ENCODE measurements at regions not wholly inside any gene's neighbourhood (a gene's known extent, or its start where the extent isn't known, plus 50 kb on each side); places are given as distances from the start of the nearest gene placed in this dataset.

DNA sequence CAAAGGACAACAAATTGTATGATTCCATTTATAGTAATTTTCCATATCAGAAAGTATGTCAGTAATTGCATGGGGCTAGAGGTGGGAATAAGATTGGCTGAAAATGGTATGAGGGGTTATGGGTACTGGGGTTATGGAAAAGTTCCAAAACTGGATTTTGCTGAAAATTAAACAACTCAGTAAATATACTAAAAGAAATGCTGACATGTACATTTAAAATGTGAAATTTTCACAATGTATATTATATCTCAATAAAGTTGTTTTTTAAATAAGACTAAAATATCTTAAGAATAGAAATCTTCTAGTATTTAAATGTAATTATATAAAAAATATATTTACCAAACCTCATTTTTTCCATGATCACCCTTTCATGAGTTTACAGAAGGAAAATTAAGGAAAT is 844.9 kb upstream of the SLIT2 start:
- H3K9ac ChIP-seq (ENCODE audit: low read length in 3 of 3): no peak overlapping the region
- DNase-seq: no peak
- no peaks in the 10 kb centered on the region for H3K27me3 ChIP-seq (ENCODE audit: control insufficient read depth, insufficient read depth, low read length)
- H3K9me3 ChIP-seq (ENCODE audit: control insufficient read depth in 2 of 3, insufficient read depth in 1 of 3, low read length in 3 of 3): no peaks in the 10 kb centered on the region
- no peaks in the 10 kb centered on the region for H3K36me3 ChIP-seq (ENCODE audit: control insufficient read depth in 2 of 3, insufficient read depth in 3 of 3, low read length in 3 of 3)
- intact Hi-C loops (cut with DNase I): no loop called here
- TF ChIP-seq, protein P1, sequence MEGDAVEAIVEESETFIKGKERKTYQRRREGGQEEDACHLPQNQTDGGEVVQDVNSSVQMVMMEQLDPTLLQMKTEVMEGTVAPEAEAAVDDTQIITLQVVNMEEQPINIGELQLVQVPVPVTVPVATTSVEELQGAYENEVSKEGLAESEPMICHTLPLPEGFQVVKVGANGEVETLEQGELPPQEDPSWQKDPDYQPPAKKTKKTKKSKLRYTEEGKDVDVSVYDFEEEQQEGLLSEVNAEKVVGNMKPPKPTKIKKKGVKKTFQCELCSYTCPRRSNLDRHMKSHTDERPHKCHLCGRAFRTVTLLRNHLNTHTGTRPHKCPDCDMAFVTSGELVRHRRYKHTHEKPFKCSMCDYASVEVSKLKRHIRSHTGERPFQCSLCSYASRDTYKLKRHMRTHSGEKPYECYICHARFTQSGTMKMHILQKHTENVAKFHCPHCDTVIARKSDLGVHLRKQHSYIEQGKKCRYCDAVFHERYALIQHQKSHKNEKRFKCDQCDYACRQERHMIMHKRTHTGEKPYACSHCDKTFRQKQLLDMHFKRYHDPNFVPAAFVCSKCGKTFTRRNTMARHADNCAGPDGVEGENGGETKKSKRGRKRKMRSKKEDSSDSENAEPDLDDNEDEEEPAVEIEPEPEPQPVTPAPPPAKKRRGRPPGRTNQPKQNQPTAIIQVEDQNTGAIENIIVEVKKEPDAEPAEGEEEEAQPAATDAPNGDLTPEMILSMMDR (IDR thresholded peaks at IDR 0.05; ENCODE audit: borderline replicate concordance, extremely low read depth, insufficient read depth): no peak
- no peaks in the 10 kb centered on the region for H3K4me1 ChIP-seq (ENCODE audit: control insufficient read depth in 2 of 3, insufficient read depth in 2 of 3, low read depth in 1 of 3, low read length in 3 of 3)
- peak; percentile 73 for FAIRE-seq
- no peak overlapping the region for H3K27ac ChIP-seq (ENCODE audit: low read depth in 2 of 2, low read length in 2 of 2)
- H3K4me3 ChIP-seq (ENCODE audit: low read length in 3 of 3): no peak overlapping the region

DNA sequence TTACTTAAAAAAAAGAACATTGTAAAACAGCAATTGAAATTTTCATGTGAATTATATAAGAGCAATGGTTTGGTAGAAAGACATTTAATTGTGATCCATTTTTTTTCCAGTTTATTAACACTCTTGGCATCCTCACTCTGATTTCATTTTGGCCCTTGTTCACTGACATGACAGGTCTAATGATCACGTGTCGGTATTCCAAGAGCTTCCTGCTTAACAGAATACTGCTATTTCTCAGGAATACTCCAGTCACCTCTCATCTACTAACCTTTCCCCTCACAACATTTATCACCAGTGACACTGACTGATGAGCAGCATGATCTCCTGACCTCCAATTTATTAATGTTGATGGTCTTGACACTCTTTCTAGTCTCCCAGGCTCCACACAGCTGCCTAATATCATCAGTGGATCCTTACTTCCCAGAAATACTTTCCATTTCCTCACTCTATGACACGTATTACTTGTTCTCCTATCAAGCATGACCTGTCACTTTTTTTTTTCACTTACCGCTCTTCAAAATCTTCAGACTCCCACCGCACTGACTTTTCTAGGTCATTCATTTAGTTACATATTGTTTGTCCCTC is 847.8 kb upstream of the SLIT2 start:
- Histone ChIP-seq H3K9me3 (ENCODE audit: control insufficient read depth in 2 of 3, insufficient read depth in 1 of 3, low read length in 3 of 3) (no peaks in the 10 kb centered on the region), H3K36me3 (ENCODE audit: control insufficient read depth in 2 of 3, insufficient read depth in 3 of 3, low read length in 3 of 3) (no peaks in the 10 kb centered on the region), H3K27me3 (ENCODE audit: control insufficient read depth, insufficient read depth, low read length) (no peaks in the 10 kb centered on the region), H3K4me3 (ENCODE audit: low read length in 3 of 3) (no peak overlapping the region), H3K4me1 (ENCODE audit: control insufficient read depth in 2 of 3, insufficient read depth in 2 of 3, low read depth in 1 of 3, low read length in 3 of 3) (no peaks in the 10 kb centered on the region), H3K9ac (ENCODE audit: low read length in 3 of 3) (no peak overlapping the region), H3K27ac (ENCODE audit: low read depth in 2 of 2, low read length in 2 of 2) (no peak overlapping the region)
- TF ChIP-seq, protein P1 (IDR thresholded peaks at IDR 0.05; ENCODE audit: borderline replicate concordance, extremely low read depth, insufficient read depth): no peak
- intact Hi-C loops (cut with DNase I): no loop called here
- no peak for DNase-seq
- FAIRE-seq: no peak

DNA sequence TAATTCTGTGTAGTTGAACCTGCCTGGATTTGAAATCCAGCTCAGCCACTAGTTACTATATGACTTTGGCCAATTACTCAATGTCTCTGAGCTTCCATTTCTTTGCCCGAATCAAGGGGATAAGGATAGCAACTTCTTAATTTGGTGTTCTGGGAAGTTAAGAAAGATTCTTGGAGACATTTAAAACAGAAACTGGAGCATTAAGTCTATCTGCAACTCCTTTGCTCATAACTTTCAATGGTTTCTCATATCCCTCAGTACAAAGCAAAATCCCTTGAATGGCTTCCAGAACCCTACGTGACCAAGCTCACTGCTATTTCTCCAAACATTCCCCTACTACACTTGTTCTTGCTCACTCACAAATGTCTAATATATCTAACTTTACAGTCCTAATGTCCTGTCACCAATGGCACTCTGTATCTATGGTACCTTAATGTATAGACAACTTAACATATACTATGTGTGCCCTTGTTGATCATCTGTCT is 849.1 kb upstream of the SLIT2 start:
- intact Hi-C loops (cut with DNase I): no loop called here
- FAIRE-seq (no peak), DNase-seq (no peak)
- no peak overlapping the region for H3K9ac ChIP-seq (ENCODE audit: low read length in 3 of 3)
- no peaks in the 10 kb centered on the region for H3K36me3 ChIP-seq (ENCODE audit: control insufficient read depth in 2 of 3, insufficient read depth in 3 of 3, low read length in 3 of 3)
- H3K27ac ChIP-seq (ENCODE audit: low read depth in 2 of 2, low read length in 2 of 2): no peak overlapping the region
- no peaks in the 10 kb centered on the region for H3K4me1 ChIP-seq (ENCODE audit: control insufficient read depth in 2 of 3, insufficient read depth in 2 of 3, low read depth in 1 of 3, low read length in 3 of 3)
- H3K27me3 ChIP-seq (ENCODE audit: control insufficient read depth, insufficient read depth, low read length): no peaks in the 10 kb centered on the region
- no peak overlapping the region for H3K4me3 ChIP-seq (ENCODE audit: low read length in 3 of 3)
- no peaks in the 10 kb centered on the region for H3K9me3 ChIP-seq (ENCODE audit: control insufficient read depth in 2 of 3, insufficient read depth in 1 of 3, low read length in 3 of 3)
- TF ChIP-seq, protein P1 (IDR thresholded peaks at IDR 0.05; ENCODE audit: borderline replicate concordance, extremely low read depth, insufficient read depth): no peak

All from kidney (tissue), 13 donors.